OCI-LY3 (cell line): ENCODE measurements at regions not wholly inside any gene's neighbourhood (a gene's known extent, or its start where the extent isn't known, plus 50 kb on each side); places are given as distances from the start of the nearest gene placed in this dataset.

Experiments used
- H2AFZ ChIP-seq: fragments of 200-600, 300-600 bp; shearing (Covaris generic); 2 replicates; pipeline ENCODE4 v1.6.0; 2014; ENCODE audit warnings: antibody characterized with exemption, low read depth, low read length
- H3K27ac ChIP-seq: fragments of 200-600, 300-600 bp; sonication (generic); 2 replicates; pipeline ENCODE4 v1.5.1; 2014; ENCODE audit warnings: mild to moderate bottlenecking, low read length, moderate library complexity, mixed read lengths
- H3K27me3 ChIP-seq: fragments of 200-600, 300-600 bp; sonication (generic); 2 replicates; pipeline ENCODE4 v1.6.1; 2014; ENCODE audit warnings: low read depth, low read length, mixed read lengths
- H3K36me3 ChIP-seq: fragments of 200-600, 300-600 bp; sonication (generic); replicated peaks from 2 replicates; pipeline ENCODE3; 2014; ENCODE audit warnings: low read depth, low read length, mixed read lengths
- H3K4me1 ChIP-seq: fragments of 300-600, 200-600 bp; sonication (generic); 2 replicates; pipeline ENCODE4 v1.6.1; 2014; ENCODE audit warnings: low read length, mixed read lengths
- H3K4me2 ChIP-seq: fragments of 200-600, 300-600 bp; sonication (generic); 2 replicates; pipeline ENCODE4 v1.6.1; 2014; ENCODE audit warnings: low read length, mixed read lengths
- H3K4me3 ChIP-seq: fragments of 300-600, 200-600 bp; sonication (generic); 2 replicates; pipeline ENCODE4 v1.5.1; 2014; ENCODE audit warnings: antibody characterized with exemption, mild to moderate bottlenecking, low read length, moderate library complexity
- H3K79me2 ChIP-seq: fragments of 300-600, 200-600 bp; shearing (Covaris generic); 2 replicates; pipeline ENCODE4 v1.6.1; 2014; ENCODE audit warnings: mild to moderate bottlenecking, low read length, mixed read lengths
- H3K9ac ChIP-seq: fragments of 300-600, 200-600 bp; shearing (Covaris generic); 2 replicates; pipeline ENCODE4 v1.6.0; 2014; ENCODE audit warnings: mild to moderate bottlenecking, low read length, moderate library complexity
- H3K9me3 ChIP-seq: fragments of 200-600, 300-600 bp; shearing (Covaris generic); 2 replicates; pipeline ENCODE4 v1.6.1; 2014; ENCODE audit warnings: low read length, mixed read lengths; ENCODE audit not compliant: insufficient read depth
- H4K20me1 ChIP-seq: fragments of 200-600, 300-600 bp; sonication (generic); 2 replicates; pipeline ENCODE4 v1.6.1; 2016; ENCODE audit warnings: low read length, mixed read lengths; ENCODE audit not compliant: insufficient read depth
- CTCF ChIP-seq: fragments of 200-600, 300-600 bp; sonication (generic); IDR thresholded peaks from 2 replicates; pipeline ENCODE4 v1.5.1; 2014; ENCODE audit warnings: antibody characterized with exemption, low read length, low read depth
- EZH2phosphoT487 ChIP-seq: fragments of 200-600 bp; shearing (Covaris generic); IDR thresholded peaks from 2 replicates; pipeline ENCODE4 v1.6.1; 2018; ENCODE audit warnings: antibody characterized with exemption, mixed run types, low read depth

- Histone ChIP-seq H3K9ac (no peak overlapping the region), H3K79me2 (no peaks in the 10 kb centered on the region), H3K27ac (no peak overlapping the region), H3K27me3 (peaks cover 10% of the 10 kb centered on the region; the same call in 1 of the 2 replicates), H3K4me2 (no peak overlapping the region), H3K4me1 (no peaks in the 10 kb centered on the region), H2AFZ (no peak overlapping the region), H3K9me3 (no peaks in the 10 kb centered on the region), H3K36me3 (no peaks in the 10 kb centered on the region), H3K4me3 (no peak overlapping the region), H4K20me1 (no peaks in the 10 kb centered on the region)
- TF ChIP-seq EZH2phosphoT487 = no peak
- TF ChIP-seq CTCF = no peak
Measured at GRCh38 chr6:33912195-33912594, 108.4 kb upstream of the MLN start.

GRCh38 chr6:33911488-33911887 lies 107.7 kb upstream of the MLN start:
- H2AFZ ChIP-seq = no peak overlapping the region
- H3K4me2 ChIP-seq = no peak overlapping the region
- H3K4me1 ChIP-seq = no peaks in the 10 kb centered on the region
- no peaks in the 10 kb centered on the region for H3K9me3 ChIP-seq
- no peaks in the 10 kb centered on the region for H3K36me3 ChIP-seq
- no peaks in the 10 kb centered on the region for H4K20me1 ChIP-seq
- H3K27ac ChIP-seq = no peak overlapping the region
- H3K9ac ChIP-seq = no peak overlapping the region
- TF ChIP-seq CTCF (no peak), EZH2phosphoT487 (no peak)
- H3K79me2 ChIP-seq = no peaks in the 10 kb centered on the region
- H3K27me3 ChIP-seq = peaks cover 10% of the 10 kb centered on the region; the same call in 1 of the 2 replicates
- no peak overlapping the region for H3K4me3 ChIP-seq

- no peak overlapping the region for H3K27ac ChIP-seq
- no peak overlapping the region for H3K4me3 ChIP-seq
- no peaks in the 10 kb centered on the region for H3K9me3 ChIP-seq
- peaks cover 10% of the 10 kb centered on the region; the same call in 1 of the 2 replicates for H3K27me3 ChIP-seq
- H3K9ac ChIP-seq = no peak overlapping the region
- no peak for TF ChIP-seq CTCF
- TF ChIP-seq EZH2phosphoT487 = no peak
- no peaks in the 10 kb centered on the region for H3K36me3 ChIP-seq
- H2AFZ ChIP-seq = no peak overlapping the region
- no peaks in the 10 kb centered on the region for H4K20me1 ChIP-seq
- H3K4me1 ChIP-seq = no peaks in the 10 kb centered on the region
- no peak overlapping the region for H3K4me2 ChIP-seq
- no peaks in the 10 kb centered on the region for H3K79me2 ChIP-seq
Measured at GRCh38 chr6:33910594-33910993, 106.8 kb upstream of the MLN start.

- H3K4me1 ChIP-seq = no peaks in the 10 kb centered on the region
- H4K20me1 ChIP-seq = no peaks in the 10 kb centered on the region
- peaks cover 5% of the 10 kb centered on the region; the same call in 1 of the 2 replicates for H3K27me3 ChIP-seq
- no peaks in the 10 kb centered on the region for H3K9me3 ChIP-seq
- H3K36me3 ChIP-seq = no peaks in the 10 kb centered on the region
- H2AFZ ChIP-seq = no peak overlapping the region
- no peak overlapping the region for H3K27ac ChIP-seq
- no peak overlapping the region for H3K9ac ChIP-seq
- TF ChIP-seq EZH2phosphoT487 = no peak
- no peak for TF ChIP-seq CTCF
- H3K4me2 ChIP-seq = no peak overlapping the region
- H3K4me3 ChIP-seq = no peak overlapping the region
- no peaks in the 10 kb centered on the region for H3K79me2 ChIP-seq
Measured at GRCh38 chr6:33909737-33910136, 105.9 kb upstream of the MLN start.
